ENCODE measurements at regions not wholly inside any gene's neighbourhood (a gene's known extent, or its start where the extent isn't known, plus 50 kb on each side); places are given as distances from the start of the nearest gene placed in this dataset.

GRCh38 chr11:34795641-34796040, 120.5 kb downstream of the APIP start:
- DNase-seq (ENCODE audit: low read depth in 2 of 2) = no peak
- TF ChIP-seq, protein P1, sequence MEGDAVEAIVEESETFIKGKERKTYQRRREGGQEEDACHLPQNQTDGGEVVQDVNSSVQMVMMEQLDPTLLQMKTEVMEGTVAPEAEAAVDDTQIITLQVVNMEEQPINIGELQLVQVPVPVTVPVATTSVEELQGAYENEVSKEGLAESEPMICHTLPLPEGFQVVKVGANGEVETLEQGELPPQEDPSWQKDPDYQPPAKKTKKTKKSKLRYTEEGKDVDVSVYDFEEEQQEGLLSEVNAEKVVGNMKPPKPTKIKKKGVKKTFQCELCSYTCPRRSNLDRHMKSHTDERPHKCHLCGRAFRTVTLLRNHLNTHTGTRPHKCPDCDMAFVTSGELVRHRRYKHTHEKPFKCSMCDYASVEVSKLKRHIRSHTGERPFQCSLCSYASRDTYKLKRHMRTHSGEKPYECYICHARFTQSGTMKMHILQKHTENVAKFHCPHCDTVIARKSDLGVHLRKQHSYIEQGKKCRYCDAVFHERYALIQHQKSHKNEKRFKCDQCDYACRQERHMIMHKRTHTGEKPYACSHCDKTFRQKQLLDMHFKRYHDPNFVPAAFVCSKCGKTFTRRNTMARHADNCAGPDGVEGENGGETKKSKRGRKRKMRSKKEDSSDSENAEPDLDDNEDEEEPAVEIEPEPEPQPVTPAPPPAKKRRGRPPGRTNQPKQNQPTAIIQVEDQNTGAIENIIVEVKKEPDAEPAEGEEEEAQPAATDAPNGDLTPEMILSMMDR (IDR thresholded peaks at IDR 0.05; ENCODE audit: low read depth, low read length) = no peak
- no peak overlapping the region for H3K4me3 ChIP-seq (replicated peaks in 1 of 2; ENCODE audit: low read depth in 2 of 2, low read length in 2 of 2)

- TF ChIP-seq, protein P1 (IDR thresholded peaks at IDR 0.05; ENCODE audit: low read depth, low read length) = no peak
- H3K4me3 ChIP-seq (replicated peaks in 1 of 2; ENCODE audit: low read depth in 2 of 2, low read length in 2 of 2) = no peak overlapping the region
- DNase-seq (ENCODE audit: low read depth in 2 of 2) = no peak
These were observed 121.5 kb downstream of the APIP start for GRCh38 chr11:34794696-34795095.

DNA sequence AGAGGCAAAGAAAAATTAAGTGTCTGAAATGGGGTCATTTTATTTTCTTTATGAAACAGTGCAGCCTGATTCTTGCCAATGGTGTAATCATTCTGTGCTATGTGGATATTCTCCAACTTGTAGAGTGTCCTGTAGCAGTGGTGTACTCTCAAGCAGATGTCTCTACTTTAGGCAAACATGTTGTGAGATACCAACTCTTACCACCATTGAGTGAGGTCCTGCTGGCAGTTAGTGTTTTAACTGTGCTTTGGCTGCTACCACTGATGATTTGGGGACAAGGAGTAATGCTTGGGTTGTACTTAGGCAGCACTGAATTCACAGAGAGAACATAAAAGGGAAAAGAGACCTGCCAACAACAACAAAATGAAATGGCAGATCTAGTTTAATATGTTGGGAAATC, 122.5 kb downstream of the APIP start:
- H3K4me3 ChIP-seq (replicated peaks in 1 of 2; ENCODE audit: low read depth in 2 of 2, low read length in 2 of 2) = no peak overlapping the region
- TF ChIP-seq, protein P1 (IDR thresholded peaks at IDR 0.05; ENCODE audit: low read depth, low read length) = no peak
- DNase-seq (ENCODE audit: low read depth in 2 of 2) = no peak

GRCh38 chr11:34792814-34793258, 123.3 kb downstream of the APIP start:
- TF ChIP-seq, protein P1 (IDR thresholded peaks at IDR 0.05; ENCODE audit: low read depth, low read length) = no peak
- no peak overlapping the region for H3K4me3 ChIP-seq (replicated peaks in 1 of 2; ENCODE audit: low read depth in 2 of 2, low read length in 2 of 2)
- no peak for DNase-seq (ENCODE audit: low read depth in 2 of 2)

DNA sequence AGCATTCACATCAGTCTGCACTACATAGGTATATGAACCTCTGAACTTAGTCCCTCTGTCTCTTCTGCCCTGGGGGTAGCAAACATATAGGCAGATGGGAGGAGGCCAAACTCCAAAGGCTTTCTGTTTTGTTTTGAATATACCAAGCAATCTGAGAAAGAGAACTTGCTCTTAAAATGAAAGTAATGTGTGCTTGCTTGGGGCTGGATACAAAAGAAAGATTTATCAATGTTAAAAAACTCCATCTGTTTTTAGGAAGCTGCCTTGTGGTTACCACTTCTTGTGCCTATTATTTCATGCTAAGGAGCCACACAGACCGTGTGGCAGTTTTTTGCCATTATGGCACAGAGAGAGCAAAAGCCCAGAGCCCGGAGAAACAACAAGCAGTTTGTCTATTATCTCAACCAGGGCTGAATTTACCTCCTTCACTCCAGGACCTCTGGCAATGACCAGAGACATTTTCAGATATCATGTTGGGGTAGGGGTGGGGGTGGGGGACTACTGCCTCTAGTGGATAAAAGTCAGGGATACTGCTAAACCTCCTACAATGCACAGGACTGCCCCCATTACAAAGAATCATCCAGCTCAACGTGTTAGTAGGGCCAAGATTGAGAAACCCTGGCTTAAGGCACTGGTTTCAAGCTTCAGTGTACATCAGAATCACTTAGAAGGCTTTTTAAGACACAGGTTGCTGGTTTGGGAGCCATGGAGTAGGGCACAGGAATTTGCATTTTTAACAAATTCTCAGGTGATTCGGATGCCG, 124.2 kb downstream of the APIP start:
- H3K4me3 ChIP-seq (replicated peaks in 1 of 2; ENCODE audit: low read depth in 2 of 2, low read length in 2 of 2) = no peak overlapping the region
- DNase-seq (ENCODE audit: low read depth in 2 of 2) = no peak
- TF ChIP-seq, protein P1 (IDR thresholded peaks at IDR 0.05; ENCODE audit: low read depth, low read length) = no peak

- peak in 1 of 2 donors; percentile 21 for DNase-seq (ENCODE audit: low read depth in 2 of 2)
- H3K4me3 ChIP-seq (replicated peaks in 1 of 2; ENCODE audit: low read depth in 2 of 2, low read length in 2 of 2) = no peak overlapping the region
- TF ChIP-seq, protein P1 (IDR thresholded peaks at IDR 0.05; ENCODE audit: low read depth, low read length) = no peak
These were observed 125.6 kb downstream of the APIP start for GRCh38 chr11:34790620-34791019.

Data from cardiac fibroblast (primary cell).